Parathyroid adenoma (tissue), 2 donors: ENCODE measurements at regions not wholly inside any gene's neighbourhood (a gene's known extent, or its start where the extent isn't known, plus 50 kb on each side); places are given as distances from the start of the nearest gene placed in this dataset.

Source experiments
- H2AFZ ChIP-seq: fragments of 300-600 bp; sonication (generic); one replicate; pipeline ENCODE4 v1.7.0; 2017; ENCODE audit warnings: antibody characterized with exemption, mild to moderate bottlenecking
- H3K27ac ChIP-seq: fragments of 300-600 bp; sonication (generic); one replicate; pipeline ENCODE4 v1.7.0; 2017
- H3K27me3 ChIP-seq: fragments of 300-600 bp; sonication (generic); one replicate; pipeline ENCODE4 v1.7.0; 2017; ENCODE audit warnings: low read length; ENCODE audit not compliant: control insufficient read depth, insufficient read depth
- H3K36me3 ChIP-seq: fragments of 300-600 bp; sonication (generic); one replicate; pipeline ENCODE4 v1.7.0; 2017; ENCODE audit warnings: low read length; ENCODE audit not compliant: control insufficient read depth, insufficient read depth
- H3K4me1 ChIP-seq: fragments of 300-600 bp; sonication (generic); one replicate; pipeline ENCODE4 v1.7.0; 2017; ENCODE audit warnings: control low read depth
- H3K4me2 ChIP-seq: fragments of 300-600 bp; sonication (generic); one replicate; pipeline ENCODE4 v1.7.0; 2017; ENCODE audit warnings: low read length
- H3K4me3 ChIP-seq: fragments of 300-600 bp; sonication (generic); one replicate; pipeline ENCODE4 v1.7.0; 2017; ENCODE audit warnings: low read depth, low read length
- H3K79me2 ChIP-seq: fragments of 300-600 bp; sonication (generic); one replicate; pipeline ENCODE4 v1.7.0; 2017; ENCODE audit warnings: control low read depth
- H3K9ac ChIP-seq: fragments of 300-600 bp; sonication (generic); one replicate; pipeline ENCODE4 v1.7.0; 2017; ENCODE audit warnings: mild to moderate bottlenecking
- H3K9me3 ChIP-seq: fragments of 300-600 bp; sonication (generic); one replicate; pipeline ENCODE4 v1.7.0; 2017; ENCODE audit warnings: low read length; ENCODE audit not compliant: control insufficient read depth
- TF ChIP-seq, protein P1 (sequence below): fragments of 300-600 bp; sonication (generic); IDR thresholded peaks from one replicate; pipeline ENCODE4 v1.7.0; 2017; ENCODE audit warnings: antibody characterized with exemption, mild to moderate bottlenecking
- donor health status: primary hyperparathyroidism.

DNA sequence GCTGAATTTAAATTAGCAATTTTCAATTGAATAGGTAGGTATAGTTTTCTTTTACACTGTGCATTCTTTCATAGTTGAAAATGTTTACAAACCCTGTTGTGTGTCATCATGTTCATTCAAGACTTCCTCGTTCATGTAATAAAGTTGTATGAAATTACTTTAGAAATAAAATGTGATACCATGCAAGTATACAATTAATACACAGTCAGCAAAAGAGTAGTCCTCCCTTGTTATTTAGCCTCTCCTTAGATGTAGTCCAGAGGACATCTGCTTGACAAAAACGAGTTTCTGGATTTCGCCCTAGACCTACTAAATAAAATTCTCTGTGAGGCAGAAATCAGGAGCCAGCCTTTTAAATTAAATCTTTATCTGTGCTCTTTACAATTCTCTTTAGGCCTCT lies 231.6 kb downstream of the CXXC4 start:
- Histone ChIP-seq H3K79me2 (no peaks in the 10 kb centered on the region), H3K4me3 (no peak overlapping the region), H3K4me2 (no peak overlapping the region), H3K9ac (no peak overlapping the region), H3K9me3 (no peaks in the 10 kb centered on the region), H3K4me1 (no peaks in the 10 kb centered on the region), H3K36me3 (no peaks in the 10 kb centered on the region), H3K27me3 (no peaks in the 10 kb centered on the region), H2AFZ (no peak overlapping the region), H3K27ac (no peak overlapping the region)
- TF ChIP-seq, protein P1, sequence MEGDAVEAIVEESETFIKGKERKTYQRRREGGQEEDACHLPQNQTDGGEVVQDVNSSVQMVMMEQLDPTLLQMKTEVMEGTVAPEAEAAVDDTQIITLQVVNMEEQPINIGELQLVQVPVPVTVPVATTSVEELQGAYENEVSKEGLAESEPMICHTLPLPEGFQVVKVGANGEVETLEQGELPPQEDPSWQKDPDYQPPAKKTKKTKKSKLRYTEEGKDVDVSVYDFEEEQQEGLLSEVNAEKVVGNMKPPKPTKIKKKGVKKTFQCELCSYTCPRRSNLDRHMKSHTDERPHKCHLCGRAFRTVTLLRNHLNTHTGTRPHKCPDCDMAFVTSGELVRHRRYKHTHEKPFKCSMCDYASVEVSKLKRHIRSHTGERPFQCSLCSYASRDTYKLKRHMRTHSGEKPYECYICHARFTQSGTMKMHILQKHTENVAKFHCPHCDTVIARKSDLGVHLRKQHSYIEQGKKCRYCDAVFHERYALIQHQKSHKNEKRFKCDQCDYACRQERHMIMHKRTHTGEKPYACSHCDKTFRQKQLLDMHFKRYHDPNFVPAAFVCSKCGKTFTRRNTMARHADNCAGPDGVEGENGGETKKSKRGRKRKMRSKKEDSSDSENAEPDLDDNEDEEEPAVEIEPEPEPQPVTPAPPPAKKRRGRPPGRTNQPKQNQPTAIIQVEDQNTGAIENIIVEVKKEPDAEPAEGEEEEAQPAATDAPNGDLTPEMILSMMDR, result no peak

DNA sequence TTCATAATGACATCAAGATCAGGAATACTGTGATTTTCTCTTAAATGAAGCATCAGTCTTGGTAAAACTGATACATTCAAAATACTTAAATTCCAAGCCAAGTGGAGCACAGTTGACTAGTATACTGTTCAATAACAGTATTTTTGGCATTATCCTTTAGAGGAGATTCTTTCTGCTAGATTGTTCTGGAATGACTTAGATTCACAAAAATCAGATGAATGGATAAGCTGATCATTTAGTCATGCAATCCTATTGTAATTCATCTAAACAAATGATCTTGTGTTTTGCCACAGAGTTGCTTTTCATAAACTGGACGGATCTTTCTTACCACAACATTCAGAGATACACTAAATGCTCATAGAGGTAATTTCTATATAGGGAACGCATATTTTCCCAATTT lies 232.0 kb downstream of the CXXC4 start:
- H3K4me2 ChIP-seq, result no peak overlapping the region
- H3K9me3 ChIP-seq, result no peaks in the 10 kb centered on the region
- no peaks in the 10 kb centered on the region for H3K36me3 ChIP-seq
- no peaks in the 10 kb centered on the region for H3K27me3 ChIP-seq
- TF ChIP-seq, protein P1, result no peak
- H3K27ac ChIP-seq, result no peak overlapping the region
- no peak overlapping the region for H2AFZ ChIP-seq
- H3K4me1 ChIP-seq, result no peaks in the 10 kb centered on the region
- H3K79me2 ChIP-seq, result no peaks in the 10 kb centered on the region
- H3K4me3 ChIP-seq, result no peak overlapping the region
- no peak overlapping the region for H3K9ac ChIP-seq

DNA sequence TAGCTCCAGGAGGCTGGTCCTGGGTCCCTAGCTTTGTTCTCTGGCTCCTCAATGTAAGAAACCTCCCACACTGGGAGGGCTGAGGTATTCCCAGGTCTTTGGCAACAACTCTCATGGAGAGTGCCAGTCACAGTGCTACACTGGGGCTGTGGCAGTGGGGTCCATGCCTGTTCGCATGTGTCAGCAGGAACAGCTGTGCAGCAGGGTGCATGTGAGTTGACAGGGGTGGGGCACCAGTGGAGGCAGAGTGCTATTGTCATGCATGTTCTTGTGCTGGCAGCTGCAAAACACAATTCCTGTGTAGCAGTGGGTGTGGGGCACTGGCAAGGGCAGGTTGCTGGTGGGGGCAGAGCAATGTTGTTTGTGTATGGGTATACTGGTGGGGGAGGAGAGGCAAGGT lies 246.0 kb downstream of the CXXC4 start:
- Histone ChIP-seq H3K4me1 (no peaks in the 10 kb centered on the region), H3K27ac (no peak overlapping the region), H3K9me3 (no peaks in the 10 kb centered on the region), H3K4me2 (no peak overlapping the region), H3K4me3 (no peak overlapping the region), H3K9ac (no peak overlapping the region), H3K79me2 (no peaks in the 10 kb centered on the region), H2AFZ (no peak overlapping the region), H3K27me3 (no peaks in the 10 kb centered on the region), H3K36me3 (no peaks in the 10 kb centered on the region)
- TF ChIP-seq, protein P1, result no peak

DNA sequence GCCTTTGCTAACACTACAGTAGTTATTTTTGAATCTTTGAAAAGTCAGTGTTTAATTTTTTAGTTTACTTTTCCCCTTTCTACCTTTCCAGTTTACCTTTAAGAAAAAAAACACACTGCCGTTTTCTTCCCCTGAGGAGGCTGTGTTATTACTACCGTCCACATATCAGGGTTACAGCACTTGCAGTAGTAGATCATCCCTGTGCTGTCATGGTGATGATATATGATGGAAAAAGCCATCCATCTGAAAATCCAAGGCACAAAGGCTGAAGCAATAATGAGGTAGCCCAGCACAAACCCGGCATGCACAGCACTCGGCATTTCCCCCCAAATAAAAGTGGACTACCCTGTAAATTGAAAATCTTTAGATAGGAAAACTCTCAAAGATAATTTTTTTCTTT lies 258.7 kb downstream of the CXXC4 start:
- H3K9me3 ChIP-seq, result no peaks in the 10 kb centered on the region
- TF ChIP-seq, protein P1, result no peak

GRCh38 chr4:104217526-104217925 lies 277.2 kb downstream of the CXXC4 start:
- no peak overlapping the region for H3K4me2 ChIP-seq
- H3K79me2 ChIP-seq, result no peaks in the 10 kb centered on the region
- H3K36me3 ChIP-seq, result no peaks in the 10 kb centered on the region
- no peaks in the 10 kb centered on the region for H3K27me3 ChIP-seq
- H3K9ac ChIP-seq, result no peak overlapping the region
- no peak overlapping the region for H2AFZ ChIP-seq
- no peaks in the 10 kb centered on the region for H3K4me1 ChIP-seq
- no peak overlapping the region for H3K4me3 ChIP-seq
- no peak overlapping the region for H3K27ac ChIP-seq
- no peaks in the 10 kb centered on the region for H3K9me3 ChIP-seq
- TF ChIP-seq, protein P1, result no peak

More for the DNA sequence above, 258.7 kb downstream of the CXXC4 start:
- no peaks in the 10 kb centered on the region for H3K4me1 ChIP-seq
- H3K4me3 ChIP-seq, result no peak overlapping the region
- no peak overlapping the region for H2AFZ ChIP-seq
- H3K4me2 ChIP-seq, result no peak overlapping the region
- no peak overlapping the region for H3K27ac ChIP-seq
- H3K36me3 ChIP-seq, result no peaks in the 10 kb centered on the region
- H3K79me2 ChIP-seq, result no peaks in the 10 kb centered on the region
- no peaks in the 10 kb centered on the region for H3K27me3 ChIP-seq
- no peak overlapping the region for H3K9ac ChIP-seq
